NCI-H510A treated with DMSO at 0.1 percent for 48 hours (cell line): ENCODE measurements at regions not wholly inside any gene's neighbourhood (a gene's known extent, or its start where the extent isn't known, plus 50 kb on each side); places are given as distances from the start of the nearest gene placed in this dataset.

Experiments used
- DNase-seq: peaks from one replicate; lab custom pipeline; 2025; lab: John Stamatoyannopoulos, UW

DNA sequence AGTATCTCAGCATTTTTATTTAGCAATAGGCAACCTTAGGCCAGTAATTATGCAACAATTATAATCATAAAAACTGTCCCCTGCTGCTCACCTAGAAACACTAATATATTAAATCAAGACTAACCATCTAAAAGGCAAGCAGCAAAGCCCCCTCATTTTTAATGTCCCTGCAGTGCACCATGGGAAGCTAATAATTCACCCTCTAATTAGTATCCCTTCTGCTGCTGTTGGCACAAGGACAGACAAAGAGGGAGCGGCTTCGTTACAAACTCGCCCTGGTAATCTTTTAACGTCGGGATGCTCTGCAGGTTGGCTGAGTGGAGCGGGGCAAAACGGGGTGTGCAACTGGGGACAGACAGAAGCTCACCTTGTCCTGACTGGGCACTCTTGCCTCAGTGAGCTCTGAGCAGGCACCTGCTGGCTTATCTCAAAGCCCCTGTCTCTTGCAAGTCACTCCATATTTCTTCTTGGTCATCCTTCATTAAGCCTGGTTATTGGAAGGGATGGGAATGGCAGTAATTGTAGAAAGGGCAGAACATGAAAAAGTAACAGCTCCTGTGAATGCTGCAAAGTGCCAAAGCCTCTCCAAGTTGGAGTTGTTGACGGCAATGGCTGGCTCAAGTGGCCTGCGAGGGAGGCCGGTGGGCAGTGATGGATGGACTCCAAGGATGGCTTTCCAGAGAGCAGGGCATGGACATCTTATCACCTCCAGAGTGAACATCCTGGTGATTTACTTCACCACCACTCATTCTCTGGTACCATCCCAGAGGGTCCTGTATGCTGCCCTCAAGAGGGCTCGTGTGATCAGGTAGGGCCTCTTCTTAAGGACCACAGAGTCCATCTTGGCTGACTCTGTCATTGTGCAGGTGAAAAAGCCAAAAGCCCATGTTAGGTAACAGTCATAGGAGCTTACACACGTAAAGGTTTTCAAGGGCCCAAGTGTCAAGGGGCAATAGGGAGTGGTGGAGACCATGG is 219.6 kb upstream of the N4BP1 start:
- DNase-seq, result no peak

DNA sequence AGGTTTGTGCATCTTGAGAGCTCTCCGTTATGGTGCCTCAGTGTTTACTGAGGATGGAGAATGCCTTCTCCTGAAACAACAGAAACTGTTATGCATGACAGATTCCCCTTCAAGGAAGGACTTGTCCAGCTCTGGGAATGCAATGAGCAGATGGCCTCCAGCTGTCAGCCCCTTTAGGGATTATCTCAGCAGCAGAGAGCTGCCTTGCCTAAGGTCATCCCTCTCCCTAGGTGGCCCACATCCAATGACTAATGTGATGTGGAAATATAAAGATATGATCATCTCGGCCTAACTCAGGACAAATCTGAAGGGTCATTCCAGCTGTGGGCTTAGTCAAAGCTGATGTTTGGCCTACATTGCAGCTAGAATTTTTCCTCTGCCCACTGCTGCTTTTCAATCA is 214.3 kb upstream of the N4BP1 start:
- no peak for DNase-seq

DNA sequence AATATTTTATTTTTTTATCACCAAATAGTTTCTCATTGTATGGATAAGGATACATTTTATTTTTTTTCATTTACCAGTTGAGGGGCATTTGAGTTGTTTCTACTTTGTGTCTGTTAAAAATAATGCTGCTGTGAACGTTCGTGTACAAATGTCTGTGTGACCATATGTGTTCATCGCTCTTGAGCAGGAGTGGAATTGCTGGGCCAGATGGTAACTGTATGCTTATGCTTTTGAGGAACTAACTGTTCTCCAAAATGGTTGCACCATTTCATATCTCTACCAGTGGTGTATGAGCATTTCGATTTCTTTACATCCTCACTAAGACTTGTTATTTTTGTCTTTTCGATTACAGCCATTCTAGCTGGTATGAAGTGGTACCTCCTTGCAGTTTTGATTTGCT is 212.5 kb upstream of the N4BP1 start:
- DNase-seq, result no peak

DNA sequence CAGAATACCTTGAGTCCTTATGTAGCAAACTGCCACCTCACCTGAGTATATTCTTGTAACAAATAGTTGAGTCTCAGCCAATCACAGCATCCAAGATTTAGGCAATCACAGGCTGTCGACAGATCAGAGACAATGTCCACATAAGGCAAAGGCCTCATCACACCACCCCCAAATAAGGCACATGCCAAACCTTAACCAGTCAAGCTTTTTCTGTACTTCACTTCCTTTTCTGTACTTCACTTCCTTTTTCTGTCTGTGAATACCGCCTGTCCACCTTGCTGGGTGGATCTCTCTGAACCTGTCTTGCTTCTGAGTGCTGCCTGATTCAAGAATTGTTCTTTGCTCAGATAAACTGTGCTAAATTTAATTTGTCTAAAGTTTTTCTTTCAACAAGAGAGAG is 210.4 kb upstream of the N4BP1 start:
- DNase-seq, result no peak

DNA sequence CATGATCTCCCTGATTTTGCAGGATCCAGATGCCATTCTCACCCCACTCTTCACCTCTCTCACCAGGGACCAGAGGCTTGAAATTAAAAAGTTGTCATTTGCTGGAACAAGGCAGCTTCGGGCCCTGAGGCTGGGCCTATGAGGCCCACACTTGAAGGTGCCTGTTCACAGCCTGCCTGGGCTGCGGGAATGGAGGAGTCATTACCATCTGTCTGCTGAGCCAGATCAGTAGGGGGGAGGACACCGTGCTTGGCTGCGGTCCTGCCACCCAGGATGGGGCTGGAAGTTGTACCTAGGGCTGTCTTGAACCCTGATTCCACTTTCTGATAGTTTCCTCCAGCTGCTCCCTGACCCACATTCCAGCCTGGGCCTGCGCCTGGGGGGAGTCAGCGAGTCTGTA is 208.3 kb upstream of the N4BP1 start:
- no peak for DNase-seq

DNA sequence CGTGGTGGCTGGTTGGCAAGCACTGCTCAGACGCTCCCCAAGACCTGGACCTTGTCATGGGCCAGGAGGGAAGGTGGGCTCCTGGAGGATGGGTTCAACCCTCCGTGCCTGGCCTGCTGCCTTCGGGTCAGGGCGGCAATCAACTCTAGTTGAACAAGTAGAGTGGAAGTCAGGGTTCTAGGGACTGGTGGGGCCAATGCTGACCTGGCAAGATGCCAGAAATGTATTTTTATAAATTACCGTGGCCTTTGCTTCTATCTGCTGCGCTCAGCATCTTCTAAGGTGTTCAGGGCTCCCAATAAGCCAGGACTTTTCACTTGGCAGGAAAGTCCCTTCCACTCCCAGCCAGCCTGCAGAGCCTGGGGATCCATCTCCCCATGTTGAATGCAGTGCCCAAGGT is 207.1 kb upstream of the N4BP1 start:
- DNase-seq, result no peak

DNA sequence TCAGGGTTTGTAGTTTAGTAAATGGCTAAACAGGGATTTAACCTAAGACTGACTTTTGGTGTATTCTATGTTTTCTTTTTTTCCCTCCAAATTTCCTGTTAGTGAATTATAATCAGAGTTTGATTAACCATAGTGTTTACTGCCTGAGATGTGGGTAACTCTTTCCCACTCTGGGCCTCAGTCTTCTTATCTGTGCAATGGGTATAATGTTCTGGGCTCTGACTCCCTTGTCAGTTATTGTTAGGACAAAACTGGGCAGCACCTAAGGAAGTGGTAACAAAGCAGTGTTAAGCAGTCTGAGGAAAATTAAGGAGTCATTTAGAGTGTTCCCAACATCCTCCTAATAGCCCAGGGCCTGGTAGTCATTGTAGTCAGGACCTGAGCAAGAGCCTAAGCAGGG is 206.4 kb upstream of the N4BP1 start:
- DNase-seq, result no peak

DNA sequence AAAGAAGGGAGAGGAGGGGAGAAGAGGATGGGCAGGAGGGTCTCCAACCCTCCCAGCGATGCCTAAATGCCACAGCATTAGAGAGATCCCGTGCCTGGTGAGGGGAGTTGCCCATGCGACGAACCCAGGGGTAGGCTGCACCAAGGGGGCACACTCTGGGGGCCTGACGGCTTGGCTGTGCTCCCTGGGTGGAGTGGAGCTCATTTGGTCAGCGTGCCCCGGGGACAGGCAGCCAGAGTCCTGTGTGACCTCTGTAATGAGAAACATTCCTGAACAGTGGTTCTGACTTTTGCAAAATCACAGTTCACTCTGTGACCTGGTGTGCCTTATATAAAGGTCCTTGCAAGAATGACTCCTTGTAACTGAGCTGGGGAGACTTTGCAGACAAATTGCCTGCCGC is 205.0 kb upstream of the N4BP1 start:
- no peak for DNase-seq

DNA sequence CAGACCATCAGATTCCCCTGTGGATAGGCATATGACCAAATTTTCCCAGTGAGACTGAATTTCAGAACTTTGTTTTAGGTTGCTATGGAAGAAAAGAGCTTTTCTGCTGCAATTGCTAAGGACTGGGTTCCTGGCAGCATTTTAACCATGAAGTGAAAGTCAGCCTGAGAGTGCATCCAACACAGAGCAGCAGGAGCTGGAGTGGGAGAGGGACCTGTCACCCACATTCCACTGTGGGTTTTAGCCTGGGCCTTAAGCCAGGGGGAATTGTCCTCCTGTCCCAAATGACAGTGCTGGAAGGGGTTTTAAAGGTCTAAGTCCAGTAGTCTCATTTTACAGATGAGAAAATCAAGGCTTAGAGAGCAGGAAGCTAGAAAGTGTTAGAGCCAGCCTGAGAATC is 203.5 kb upstream of the N4BP1 start:
- DNase-seq, result no peak

DNA sequence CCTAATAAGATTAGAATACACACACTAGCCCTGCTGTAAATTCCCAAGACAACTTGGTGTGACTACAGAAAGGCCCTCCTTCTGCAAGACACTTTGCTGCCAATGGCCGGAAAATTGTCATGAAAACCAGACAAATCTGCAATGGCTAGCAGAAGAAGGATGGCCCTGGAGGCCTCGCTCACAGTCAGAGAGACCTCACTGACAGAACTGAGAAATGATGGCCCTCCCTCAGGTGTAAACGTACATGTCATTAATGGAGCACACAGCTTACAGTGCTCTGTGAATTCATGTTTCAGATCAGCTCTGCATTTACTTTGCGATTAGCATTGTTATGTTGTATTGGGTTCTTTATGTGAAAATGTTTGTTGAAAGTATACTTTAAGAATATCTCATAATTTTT is 202.9 kb upstream of the N4BP1 start:
- DNase-seq, result no peak

DNA sequence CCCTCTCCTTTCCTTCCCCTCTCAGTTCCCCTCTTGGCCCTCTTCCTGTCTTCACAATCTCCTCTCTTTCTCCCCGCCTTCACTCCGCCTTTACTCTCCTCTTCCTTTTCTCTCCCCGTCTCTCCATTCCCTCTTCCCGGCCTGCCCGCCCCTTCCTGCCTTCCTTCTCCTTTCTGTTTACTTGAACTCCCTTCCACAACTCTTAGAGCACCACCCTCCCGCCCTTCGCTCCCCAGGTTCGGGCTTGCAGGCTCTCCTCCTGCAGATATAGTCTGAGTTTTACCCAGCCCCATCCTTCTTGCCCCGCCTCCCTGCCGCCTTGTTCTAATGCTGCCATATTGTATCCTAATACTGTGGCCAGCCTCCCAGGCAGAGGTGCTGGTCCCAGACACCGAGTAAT is 201.5 kb upstream of the N4BP1 start:
- no peak for DNase-seq

DNA sequence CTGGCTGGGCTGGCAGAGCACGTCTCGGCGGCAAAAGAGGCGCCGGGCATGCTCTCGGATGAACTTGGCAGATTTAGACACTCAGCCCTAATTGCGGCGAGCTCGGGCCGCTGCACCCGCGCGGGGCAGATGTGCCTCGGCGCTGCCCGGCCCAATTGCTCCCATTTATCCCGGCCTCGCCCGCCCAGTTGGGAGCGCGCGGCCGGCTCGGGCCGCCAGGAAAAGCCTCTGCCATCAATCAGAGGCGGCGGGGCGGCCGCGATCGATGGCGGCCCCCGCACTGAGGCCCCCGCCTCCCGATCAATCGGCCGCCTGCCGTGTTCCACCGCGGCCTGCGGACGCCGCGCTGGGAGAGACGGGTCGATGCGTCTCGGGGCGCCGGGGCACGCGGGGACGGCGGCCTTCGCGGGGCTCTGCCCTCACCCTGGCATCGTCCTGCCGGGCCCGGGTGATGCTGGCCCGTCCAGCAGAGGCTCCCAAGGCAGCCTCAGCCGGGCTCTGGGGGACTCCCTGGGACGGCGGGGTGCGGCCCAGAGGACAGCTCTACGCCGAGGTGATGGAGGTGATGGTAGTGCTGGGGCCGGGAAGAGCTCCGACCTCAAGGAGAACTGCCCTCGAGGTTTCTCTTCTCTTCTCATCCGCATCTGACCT is 200.9 kb upstream of the N4BP1 start:
- no peak for DNase-seq

DNA sequence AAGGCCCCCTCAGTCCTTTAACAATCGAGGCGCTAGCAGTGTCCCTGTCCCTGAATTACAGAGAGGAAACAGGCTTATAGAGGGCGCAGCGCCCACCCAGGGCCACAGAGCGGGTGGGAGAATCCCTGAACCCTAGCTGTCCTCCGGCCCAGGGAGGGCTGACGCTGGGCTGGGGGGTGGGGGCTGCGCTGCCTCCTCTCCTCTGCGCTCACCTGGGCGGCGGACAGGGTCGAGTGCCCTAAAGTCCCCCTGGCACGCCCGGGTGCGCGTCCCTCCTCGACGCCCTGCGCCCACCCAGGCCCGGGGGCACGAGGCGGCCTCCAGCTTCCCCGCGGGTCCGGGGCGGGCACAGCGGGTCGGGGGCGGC is 200.4 kb upstream of the N4BP1 start:
- DNase-seq, result no peak

DNA sequence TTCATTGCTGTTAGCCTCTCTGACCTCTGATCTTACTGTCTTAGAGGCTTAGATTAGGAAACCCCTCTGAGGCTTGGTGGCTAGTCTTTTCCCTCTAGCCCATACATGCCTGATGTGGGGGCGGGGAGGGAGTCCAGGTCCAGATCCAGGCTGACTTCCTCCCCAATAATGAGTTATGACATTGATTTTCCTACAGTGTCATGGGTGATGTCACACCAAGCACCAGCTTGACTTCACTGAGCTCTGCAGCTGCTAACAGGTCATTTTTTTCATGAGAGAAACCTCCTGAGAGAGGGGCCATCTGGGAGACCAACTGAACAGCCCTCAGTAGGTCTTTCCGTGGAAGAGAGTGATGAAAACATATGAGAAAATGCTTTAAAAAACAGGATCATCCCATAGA is 180.2 kb upstream of the N4BP1 start:
- DNase-seq, result no peak

DNA sequence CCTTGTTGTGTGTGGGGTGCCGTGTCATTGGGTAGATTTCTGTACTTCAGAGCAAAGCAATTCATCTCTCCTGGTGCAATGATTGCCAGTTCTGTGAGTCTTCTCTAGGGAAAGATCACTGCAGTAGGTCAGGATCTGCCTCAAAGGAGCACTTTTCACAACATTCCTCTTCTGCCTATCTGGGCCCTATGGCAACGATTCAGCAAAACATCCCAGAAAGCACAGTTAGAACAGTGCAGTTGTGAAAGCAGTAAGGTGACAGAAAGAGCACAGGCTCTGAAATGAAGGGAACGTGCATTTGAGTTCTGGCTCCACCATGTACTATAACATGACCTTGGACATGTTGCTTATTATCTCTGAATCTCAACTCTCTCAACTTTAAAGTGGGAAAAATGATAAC is 178.5 kb upstream of the N4BP1 start:
- no peak for DNase-seq

DNA sequence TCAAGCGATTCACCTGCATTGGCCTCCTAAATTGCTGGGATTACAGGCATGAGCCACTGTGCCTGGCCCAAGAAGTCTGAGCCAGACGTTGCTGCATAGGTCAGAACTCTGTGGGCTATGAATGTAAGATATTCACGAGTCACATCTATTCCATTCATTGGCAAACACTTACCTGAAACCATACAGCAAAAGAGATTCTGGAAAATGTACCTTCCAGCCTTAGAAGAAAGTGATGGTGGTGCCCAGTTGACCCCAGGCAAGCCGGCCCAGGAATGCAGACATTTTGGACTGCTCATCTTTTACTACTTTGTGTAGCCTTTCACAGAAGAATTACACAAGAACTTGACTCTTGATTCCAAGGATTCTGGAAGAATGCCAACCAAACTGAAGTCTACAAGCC is 135.6 kb upstream of the N4BP1 start:
- no peak for DNase-seq

DNA sequence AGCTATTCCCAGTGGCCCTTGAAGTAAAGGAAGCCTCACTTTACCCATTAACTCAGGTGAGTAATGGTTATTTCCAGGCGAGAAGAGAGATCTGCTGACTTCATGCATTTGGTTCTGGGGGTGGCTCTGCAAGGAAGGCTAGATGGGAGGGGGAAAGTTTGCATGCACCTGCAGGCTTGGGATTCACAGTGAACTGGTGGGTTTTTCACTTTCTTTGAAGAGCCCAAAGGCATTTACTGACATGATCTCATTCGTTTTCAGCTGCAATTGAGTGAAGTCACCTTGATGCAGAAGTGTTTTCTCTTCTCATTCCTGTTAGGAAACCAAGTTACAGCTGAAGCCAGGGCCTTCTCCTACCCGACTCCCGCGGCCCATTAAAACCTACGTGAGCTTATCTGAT is 131.0 kb upstream of the N4BP1 start:
- no peak for DNase-seq

DNA sequence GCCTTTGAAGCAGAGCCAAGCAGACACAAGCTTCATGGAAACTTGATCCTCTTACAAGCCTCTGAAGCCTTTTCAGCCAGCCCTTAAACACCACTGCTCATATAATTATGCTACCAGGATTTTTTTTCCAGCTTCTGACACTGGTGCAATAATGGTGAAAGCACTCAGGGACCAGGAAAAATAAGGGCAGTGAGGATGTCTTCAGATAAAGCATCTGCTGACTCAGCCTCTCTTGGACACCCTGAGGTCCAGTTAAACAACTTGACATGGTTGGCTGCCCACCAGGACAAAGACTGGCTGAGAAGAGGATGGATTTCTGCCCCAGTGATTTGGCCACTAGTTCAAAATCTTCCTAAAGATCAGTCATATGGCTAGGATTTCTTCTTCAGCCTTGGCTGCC is 124.2 kb upstream of the N4BP1 start:
- DNase-seq, result peak; percentile 17

DNA sequence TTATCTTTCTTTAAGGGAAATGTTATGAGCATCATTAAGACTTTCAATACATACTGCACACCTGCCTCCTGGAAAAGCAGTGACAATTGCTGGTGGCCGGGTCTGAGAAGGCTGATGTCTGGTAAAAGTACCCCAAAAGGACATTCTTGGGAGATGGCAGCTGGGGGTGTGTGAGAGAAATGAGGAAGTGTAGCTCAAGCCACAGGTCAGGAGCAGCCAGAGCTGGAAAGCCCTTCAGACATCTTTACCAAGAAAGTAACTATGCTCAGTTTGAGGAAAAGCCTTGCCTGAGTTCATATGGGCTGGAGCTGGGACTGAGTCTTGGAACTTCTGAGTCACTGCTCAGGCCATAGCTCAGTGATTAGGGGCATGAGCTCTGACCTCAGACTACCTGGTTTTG is 94.7 kb upstream of the N4BP1 start:
- DNase-seq, result no peak

DNA sequence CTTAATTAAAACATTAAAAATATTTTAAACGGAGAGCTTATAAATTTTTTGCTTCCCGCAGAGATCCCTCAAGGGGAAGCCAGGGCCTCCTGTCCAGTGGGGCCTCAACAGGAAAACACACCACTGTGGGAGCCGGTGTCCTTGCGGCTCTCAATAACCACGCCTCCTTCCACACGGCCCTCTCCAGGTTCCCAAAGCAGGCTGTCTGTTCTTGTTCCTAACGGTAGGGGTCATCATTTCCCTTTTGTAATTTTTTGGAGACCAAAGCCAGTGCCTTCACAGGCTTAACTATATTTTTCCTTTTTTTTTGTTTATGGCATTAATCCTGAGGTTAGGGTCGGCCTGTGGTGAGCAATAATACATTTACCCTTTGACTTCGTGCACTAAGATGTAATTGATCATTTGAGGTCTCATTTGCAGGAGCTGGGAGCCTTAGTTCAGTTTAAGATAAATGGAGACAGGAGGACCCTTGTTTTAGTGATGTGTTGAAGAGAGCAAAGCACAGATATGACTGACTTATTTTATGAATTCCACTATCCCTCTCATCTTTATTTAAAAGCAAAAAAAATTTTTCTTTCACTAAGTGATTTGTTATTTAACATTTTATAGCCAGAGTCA is 77.5 kb upstream of the N4BP1 start:
- peak; percentile 98 for DNase-seq

DNA sequence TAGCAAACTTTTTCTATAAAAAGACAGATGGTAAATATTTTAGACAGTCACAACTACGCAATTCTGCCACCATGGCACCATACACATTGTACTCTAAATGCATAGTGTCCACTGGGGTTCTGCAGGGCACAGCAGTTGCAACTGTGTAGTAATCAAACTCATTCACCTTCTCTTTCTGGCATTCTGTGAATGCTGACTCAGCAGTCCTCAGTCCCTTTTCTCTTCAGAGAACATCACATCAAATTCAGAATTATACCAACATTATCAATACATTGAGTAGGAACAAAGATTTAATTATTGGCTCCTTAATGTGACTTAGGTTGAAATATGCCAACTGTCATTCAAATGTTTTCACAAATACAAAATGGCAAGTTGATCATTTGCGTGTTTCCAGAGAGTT is 74.2 kb upstream of the N4BP1 start:
- DNase-seq, result no peak

DNA sequence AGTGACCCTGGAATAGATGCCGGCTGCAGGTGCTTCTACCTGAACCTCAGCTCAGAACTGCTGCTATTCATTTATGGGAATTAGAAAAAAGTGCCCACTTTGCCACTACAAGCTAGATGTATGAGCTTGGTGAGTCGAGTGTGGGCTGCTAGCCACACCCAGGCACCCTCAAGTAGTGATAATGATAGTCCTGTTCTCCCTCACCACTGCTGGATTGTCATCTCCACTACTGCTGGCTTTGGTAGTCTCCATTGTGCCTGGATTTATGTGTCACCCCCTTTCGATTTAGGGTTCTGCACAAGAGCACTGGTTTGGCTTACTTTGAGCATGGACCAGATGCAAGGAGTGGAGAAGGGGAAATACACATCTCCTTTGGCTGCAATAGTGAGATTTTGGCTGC is 73.0 kb upstream of the N4BP1 start:
- DNase-seq, result no peak

DNA sequence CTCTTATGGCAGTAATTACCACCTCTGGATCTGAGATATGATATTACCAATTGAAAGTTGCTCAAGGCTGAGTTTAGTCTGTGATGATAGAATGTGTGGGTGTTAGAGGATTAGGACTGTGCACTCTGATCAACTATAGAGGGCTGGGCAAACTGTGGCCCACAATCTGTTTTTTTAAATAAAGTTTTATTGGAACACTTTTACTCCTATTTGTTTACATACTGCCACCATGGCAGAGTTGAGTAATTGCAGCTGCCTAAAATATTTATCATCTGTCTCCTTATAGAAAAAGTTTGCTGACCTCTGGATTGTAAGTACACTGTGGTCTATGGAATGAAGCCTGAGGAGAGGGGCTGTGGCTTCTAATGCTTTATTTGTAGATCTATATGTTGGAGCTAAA is 71.5 kb upstream of the N4BP1 start:
- DNase-seq, result no peak
